Naive thymus-derived CD4-positive, alpha-beta T cell (primary cell): ENCODE measurements at regions not wholly inside any gene's neighbourhood (a gene's known extent, or its start where the extent isn't known, plus 50 kb on each side); places are given as distances from the start of the nearest gene placed in this dataset.
"Not testable (repeated sequence)": the region's sequence is repeated elsewhere in the genome, so short reads cannot be mapped to it uniquely, and the experiment has no call there.

Source experiments
- ATAC-seq: fragments of 150-1000 bp; cut with Tn5 transposase; 2 replicates; pipeline ENCODE4 v1.10.0; 2021; ENCODE audit warnings: mild to moderate bottlenecking, moderate library complexity
- CTCF ChIA-PET: fragments of 350-600 bp; sonication (Branson Sonifier 250); formaldehyde crosslinking; loops from one replicate; lab custom pipeline; 2021; ENCODE audit warnings: antibody characterized with exemption; lab: Charles Lee
- POLR2A ChIA-PET: fragments of 350-600 bp; sonication (Branson Sonifier 250); formaldehyde crosslinking; loops from one replicate; lab custom pipeline; 2021; ENCODE audit warnings: antibody characterized with exemption, inconsistent platforms; lab: Charles Lee
- DNase-seq, 9 donors: peaks; one replicate each; pipeline versions ENCODE4 v3.0.0 to v3.0.0-alpha.2; 2020 to 2022; ENCODE audit warnings: mixed read lengths in 1 of 9
- H3K27ac ChIP-seq: one replicate; pipeline ENCODE4 v1.7.0; 2013; ENCODE audit warnings: mild to moderate bottlenecking, low read depth, low read length, moderate library complexity
- H3K27me3 ChIP-seq, 2 donors: one replicate each; pipeline ENCODE4 v1.7.0; 2013; ENCODE audit warnings: low read length in 2 of 2, mild to moderate bottlenecking in 2 of 2, moderate library complexity in 2 of 2; ENCODE audit not compliant: control insufficient read depth in 2 of 2, insufficient read depth in 2 of 2
- H3K36me3 ChIP-seq, 3 experiments: 1 replicate in 2 of 3; 2 replicates in 1 of 3; pipeline ENCODE4 v1.7.0; 2013; ENCODE audit warnings: low read length in 3 of 3, mild to moderate bottlenecking in 3 of 3, moderate library complexity in 1 of 3; ENCODE audit not compliant: insufficient read depth in 3 of 3, control insufficient read depth in 2 of 3
- H3K4me1 ChIP-seq, 2 donors: one replicate each; pipeline ENCODE4 v1.7.0; 2013; ENCODE audit warnings: low read length in 2 of 2, mild to moderate bottlenecking in 2 of 2, moderate library complexity in 1 of 2; ENCODE audit not compliant: control insufficient read depth in 2 of 2, insufficient read depth in 2 of 2
- H3K4me3 ChIP-seq: 2 replicates; pipeline ENCODE4 v1.7.0; 2013; ENCODE audit warnings: mild to moderate bottlenecking, low read length
- H3K9me3 ChIP-seq, 3 experiments: 1 replicate in 2 of 3; 2 replicates in 1 of 3; pipeline ENCODE4 v1.7.0; 2013; ENCODE audit warnings: low read length in 3 of 3; ENCODE audit not compliant: control insufficient read depth in 2 of 3
- H3K27ac Mint-ChIP-seq, 9 donors: one replicate each; pipeline ENCODE4 v1.8.0; 2020 to 2022; ENCODE audit warnings: mixed read lengths in 9 of 9, mild to moderate bottlenecking in 8 of 9, moderate library complexity in 5 of 9, inconsistent platforms in 2 of 9
- H3K27me3 Mint-ChIP-seq, 5 donors: one replicate each; pipeline ENCODE4 v1.8.0; 2021 to 2022; ENCODE audit warnings: mixed read lengths in 5 of 5, mild to moderate bottlenecking in 1 of 5
- H3K36me3 Mint-ChIP-seq, 5 donors: one replicate each; pipeline ENCODE4 v1.8.0; 2020 to 2022; ENCODE audit warnings: mixed read lengths in 5 of 5, mild to moderate bottlenecking in 3 of 5, inconsistent platforms in 1 of 5
- H3K4me1 Mint-ChIP-seq, 7 donors: one replicate each; pipeline ENCODE4 v1.8.0; 2020 to 2022; ENCODE audit warnings: mixed read lengths in 7 of 7, mild to moderate bottlenecking in 3 of 7, inconsistent platforms in 1 of 7
- H3K4me3 Mint-ChIP-seq, 10 donors: one replicate each; pipeline ENCODE4 v1.8.0; 2020 to 2022; ENCODE audit warnings: mild to moderate bottlenecking in 10 of 10, mixed read lengths in 10 of 10, moderate library complexity in 6 of 10, inconsistent platforms in 2 of 10
- H3K9me3 Mint-ChIP-seq, 11 donors: one replicate each; pipeline ENCODE4 v1.8.0; 2020 to 2022; ENCODE audit warnings: mixed read lengths in 11 of 11, mild to moderate bottlenecking in 4 of 11, inconsistent platforms in 1 of 11, moderate library complexity in 1 of 11
- intact Hi-C, 2 donors: fragments of 100-400 bp; cut with micrococcal nuclease; formaldehyde crosslinking; loops; one replicate each; pipeline ENCODE4 v1.15.1; 2023

GRCh38 chr14:27908484-27908883, 858.1 kb upstream of the FOXG1 start:
- intact Hi-C loops, H3K36me3 ChIP-seq, DNase-seq, H3K36me3 Mint-ChIP-seq, ATAC-seq, H3K4me3 ChIP-seq, CTCF ChIA-PET, H3K4me1 ChIP-seq, H3K27ac ChIP-seq, H3K4me1 Mint-ChIP-seq, H3K27me3 Mint-ChIP-seq, H3K4me3 Mint-ChIP-seq, H3K27me3 ChIP-seq, POLR2A ChIA-PET, H3K9me3 ChIP-seq, H3K27ac Mint-ChIP-seq: not testable (repeated sequence)
- H3K9me3 Mint-ChIP-seq, result peaks cover 0 to 36% (median 17%) of the 10 kb centered on the region in 11 donors

GRCh38 chr14:27916326-27916725, 850.3 kb upstream of the FOXG1 start:
- intact Hi-C loops, result no loop called here
- no peaks in the 10 kb centered on the region for H3K4me1 Mint-ChIP-seq
- DNase-seq, result no peak
- Histone ChIP-seq H3K4me3 (no peak overlapping the region), H3K9me3 (no peaks in the 10 kb centered on the region), H3K27me3 (no peaks in the 10 kb centered on the region), H3K4me1 (no peaks in the 10 kb centered on the region), H3K27ac (no peak overlapping the region), H3K36me3 (no peaks in the 10 kb centered on the region)
- H3K27me3 Mint-ChIP-seq, result no peaks in the 10 kb centered on the region
- H3K27ac Mint-ChIP-seq, result no peak overlapping the region
- no peak for ATAC-seq
- CTCF ChIA-PET, result no interaction called here
- H3K36me3 Mint-ChIP-seq, result no peaks in the 10 kb centered on the region
- no peak overlapping the region for H3K4me3 Mint-ChIP-seq
- H3K9me3 Mint-ChIP-seq, result peaks cover 0 to 25% (median 21%) of the 10 kb centered on the region in 11 donors
- POLR2A ChIA-PET, result no interaction called here

GRCh38 chr14:27917896-27918295, 848.7 kb upstream of the FOXG1 start:
- Histone ChIP-seq H3K4me1 (no peaks in the 10 kb centered on the region), H3K9me3 (no peaks in the 10 kb centered on the region), H3K27ac (no peak overlapping the region), H3K36me3 (no peaks in the 10 kb centered on the region), H3K4me3 (no peak overlapping the region), H3K27me3 (no peaks in the 10 kb centered on the region)
- Mint-ChIP-seq H3K36me3 (no peaks in the 10 kb centered on the region), H3K4me3 (no peak overlapping the region), H3K9me3 (peaks cover 0 to 26% (median 16%) of the 10 kb centered on the region in 11 donors), H3K4me1 (no peaks in the 10 kb centered on the region), H3K27me3 (no peaks in the 10 kb centered on the region), H3K27ac (no peak overlapping the region)
- CTCF ChIA-PET, result no interaction called here
- DNase-seq (no peak), ATAC-seq (no peak)
- POLR2A ChIA-PET, result no interaction called here
- intact Hi-C loops, result no loop called here

GRCh38 chr14:27927519-27927918, 839.1 kb upstream of the FOXG1 start:
- H3K4me1 ChIP-seq, result no peaks in the 10 kb centered on the region
- intact Hi-C loops, result no loop called here
- no peak for DNase-seq
- no peak overlapping the region for H3K27ac Mint-ChIP-seq
- H3K27ac ChIP-seq, result no peak overlapping the region
- POLR2A ChIA-PET, result no interaction called here
- no peaks in the 10 kb centered on the region for H3K9me3 ChIP-seq
- no peaks in the 10 kb centered on the region for H3K4me1 Mint-ChIP-seq
- no peaks in the 10 kb centered on the region for H3K27me3 ChIP-seq
- peaks cover 2 to 31% (median 11%) of the 10 kb centered on the region in 11 donors for H3K9me3 Mint-ChIP-seq
- no peak for ATAC-seq
- no peaks in the 10 kb centered on the region for H3K27me3 Mint-ChIP-seq
- H3K4me3 Mint-ChIP-seq, result no peak overlapping the region
- no peak overlapping the region for H3K4me3 ChIP-seq
- H3K36me3 ChIP-seq, result no peaks in the 10 kb centered on the region
- CTCF ChIA-PET, result no interaction called here
- no peaks in the 10 kb centered on the region for H3K36me3 Mint-ChIP-seq

GRCh38 chr14:27929797-27930347, 836.7 kb upstream of the FOXG1 start:
- Histone ChIP-seq H3K27me3 (no peaks in the 10 kb centered on the region), H3K27ac (no peak overlapping the region), H3K4me3 (no peak overlapping the region), H3K4me1 (no peaks in the 10 kb centered on the region), H3K9me3 (no peaks in the 10 kb centered on the region), H3K36me3 (no peaks in the 10 kb centered on the region)
- H3K27ac Mint-ChIP-seq, result no peak overlapping the region
- intact Hi-C loops, result no loop called here
- no peaks in the 10 kb centered on the region for H3K27me3 Mint-ChIP-seq
- ChIA-PET CTCF (no interaction called here), POLR2A (no interaction called here)
- H3K4me1 Mint-ChIP-seq, result no peaks in the 10 kb centered on the region
- H3K36me3 Mint-ChIP-seq, result no peaks in the 10 kb centered on the region
- DNase-seq (no peak), ATAC-seq (no peak)
- H3K4me3 Mint-ChIP-seq, result no peak overlapping the region
- peaks cover 3 to 34% (median 11%) of the 10 kb centered on the region in 11 donors for H3K9me3 Mint-ChIP-seq

GRCh38 chr14:27938392-27938791, 828.2 kb upstream of the FOXG1 start:
- no peak overlapping the region for H3K4me3 ChIP-seq
- peaks cover 7 to 29% (median 19%) of the 10 kb centered on the region in 11 donors for H3K9me3 Mint-ChIP-seq
- POLR2A ChIA-PET, result no interaction called here
- intact Hi-C loops, result no loop called here
- no peak for DNase-seq
- no peaks in the 10 kb centered on the region for H3K4me1 Mint-ChIP-seq
- H3K36me3 ChIP-seq, result no peaks in the 10 kb centered on the region
- H3K27ac Mint-ChIP-seq, result no peak overlapping the region
- CTCF ChIA-PET, result no interaction called here
- H3K27ac ChIP-seq, result no peak overlapping the region
- H3K4me3 Mint-ChIP-seq, result no peak overlapping the region
- H3K27me3 ChIP-seq, result no peaks in the 10 kb centered on the region
- no peaks in the 10 kb centered on the region for H3K4me1 ChIP-seq
- H3K36me3 Mint-ChIP-seq, result no peaks in the 10 kb centered on the region
- ATAC-seq, result no peak
- H3K9me3 ChIP-seq, result peaks cover 0 to 6% (median 0%) of the 10 kb centered on the region in 3 experiments
- no peaks in the 10 kb centered on the region for H3K27me3 Mint-ChIP-seq

GRCh38 chr14:27945512-27945911, 821.1 kb upstream of the FOXG1 start:
- H3K4me1 Mint-ChIP-seq, result no peaks in the 10 kb centered on the region
- H3K27ac Mint-ChIP-seq, result no peak overlapping the region
- no peak for ATAC-seq

More at GRCh38 chr14:27945512-27945911, 821.1 kb upstream of the FOXG1 start:
- Mint-ChIP-seq H3K27me3 (no peaks in the 10 kb centered on the region), H3K9me3 (peaks cover 2 to 35% (median 10%) of the 10 kb centered on the region in 11 donors), H3K36me3 (no peaks in the 10 kb centered on the region), H3K4me3 (no peak overlapping the region)
- Histone ChIP-seq H3K4me1 (no peaks in the 10 kb centered on the region), H3K36me3 (no peaks in the 10 kb centered on the region), H3K4me3 (no peak overlapping the region), H3K27ac (no peak overlapping the region), H3K27me3 (no peaks in the 10 kb centered on the region), H3K9me3 (peaks cover 0 to 5% (median 0%) of the 10 kb centered on the region in 3 experiments)
- CTCF ChIA-PET, result no interaction called here
- DNase-seq, result no peak
- POLR2A ChIA-PET, result no interaction called here
- intact Hi-C loops, result no loop called here
